ENCODE measurements at regions not wholly inside any gene's neighbourhood (a gene's known extent, or its start where the extent isn't known, plus 50 kb on each side); places are given as distances from the start of the nearest gene placed in this dataset.

GRCh38 chr12:127857661-127858060, 409.3 kb upstream of the TMEM132C start:
- no peak overlapping the region for H3K56ac ChIP-seq (ENCODE audit: insufficient read length, low read depth, low read length)
- H3K27me3 ChIP-seq (ENCODE audit: insufficient read depth, low read length): no peaks in the 10 kb centered on the region
- H3K18ac ChIP-seq (ENCODE audit: insufficient read length, low read depth, low read length): no peak overlapping the region
- no peak overlapping the region for H2BK120ac ChIP-seq (ENCODE audit: low read depth, low read length, poor library complexity, severe bottlenecking)
- no peaks in the 10 kb centered on the region for H3K79me2 ChIP-seq (ENCODE audit: insufficient read depth, low read length)
- no peak overlapping the region for H3K14ac ChIP-seq (ENCODE audit: insufficient read depth, low read length)
- TF ChIP-seq CTCF (conservative IDR thresholded peaks at IDR 0.05): no peak
- H3K79me1 ChIP-seq (ENCODE audit: insufficient read depth, low read depth, low read length, poor library complexity, severe bottlenecking): no peaks in the 10 kb centered on the region
- H2BK5ac ChIP-seq (ENCODE audit: insufficient read length, low read length): no peak overlapping the region
- no peak overlapping the region for H2BK15ac ChIP-seq (ENCODE audit: low read depth, low read length)
- H4K8ac ChIP-seq (replicated peaks; ENCODE audit: insufficient read length, low read depth, low read length): no peak overlapping the region
- Mint-ChIP-seq H3K4me1 (peaks cover under 1% of the 10 kb centered on the region in 2 experiments; a peak in 2 of 4 replicates), H3K4me3 (no peak overlapping the region), H3K36me3 (ENCODE audit: insufficient read depth in 1 of 3, low read depth in 3 of 3) (no peaks in the 10 kb centered on the region), H3K9me3 (no peaks in the 10 kb centered on the region; a peak in 2 of 5 replicates), H3K27ac (no peak overlapping the region), H3K27me3 (ENCODE audit: low read depth) (peaks cover 5% of the 10 kb centered on the region; the same call in 1 of the 2 replicates)
- H3K9ac ChIP-seq (ENCODE audit: extremely low read depth, insufficient read length, low read length): no peak overlapping the region
- no CpG with 5 or more reads among the region's 5 CpGs for WGBS (ENCODE audit: extremely low coverage, insufficient read length, low lambda C conversion rate)
- H3T11ph ChIP-seq (ENCODE audit: low read length): no peak overlapping the region
- no peak overlapping the region for H3K27ac ChIP-seq (ENCODE audit: insufficient read length, low read depth, low read length)
- H3K4me2 ChIP-seq (ENCODE audit: insufficient read depth, insufficient read length, low read length): no peak overlapping the region
- no peak overlapping the region for H2AK5ac ChIP-seq (ENCODE audit: insufficient read length, low read length)
- H2BK12ac ChIP-seq (ENCODE audit: insufficient read length, low read depth, low read length): no peak overlapping the region
- H4K20me1 ChIP-seq (ENCODE audit: control insufficient read depth, insufficient read depth, insufficient read length): no peaks in the 10 kb centered on the region
- no peaks in the 10 kb centered on the region for H3K9me3 ChIP-seq (ENCODE audit: control insufficient read depth, low read depth, low read length)
- no peaks in the 10 kb centered on the region for H3K23me2 ChIP-seq (ENCODE audit: insufficient read length, low read depth, low read length, poor library complexity, severe bottlenecking)
- H3K23ac ChIP-seq (ENCODE audit: insufficient read length, low read depth, low read length): no peak overlapping the region
- DNase-seq: no peak
- H3K4ac ChIP-seq (ENCODE audit: low read depth, low read length): no peak overlapping the region
- H2BK20ac ChIP-seq (ENCODE audit: low read depth, low read length, poor library complexity, severe bottlenecking): no peak overlapping the region
- no peak overlapping the region for H4K5ac ChIP-seq (ENCODE audit: insufficient read length, low read depth, low read length)
- H3K4me1 ChIP-seq (ENCODE audit: insufficient read depth, low read length): no peaks in the 10 kb centered on the region
- no peak overlapping the region for H2AFZ ChIP-seq (ENCODE audit: low read length)
- no peak overlapping the region for H4K91ac ChIP-seq (ENCODE audit: insufficient read length, low read depth, low read length)

All from H9 (cell line).